ENCODE measurements at regions not wholly inside any gene's neighbourhood (a gene's known extent, or its start where the extent isn't known, plus 50 kb on each side); places are given as distances from the start of the nearest gene placed in this dataset.

DNA sequence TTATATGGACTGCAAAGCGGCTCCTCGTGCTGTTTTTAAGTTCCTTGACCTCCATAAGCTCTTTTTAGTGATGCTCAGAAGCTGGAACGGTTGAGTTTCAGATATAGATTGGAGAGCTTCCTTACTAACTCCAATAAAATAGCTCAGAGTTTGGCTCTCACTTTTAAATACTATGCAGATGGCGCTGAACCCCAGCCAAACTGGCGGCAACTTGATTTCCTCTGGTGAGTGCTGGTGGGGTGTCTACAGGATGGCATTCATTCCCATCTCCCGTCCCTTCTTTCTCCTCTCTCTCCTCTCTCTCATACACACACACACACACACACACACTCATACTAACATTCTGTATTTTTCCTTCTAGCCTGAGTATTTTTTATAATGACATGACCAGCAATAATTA is 346.3 kb downstream of the ETNK1 start:
- H3K9me3 Mint-ChIP-seq: no peaks in the 10 kb centered on the region
- intact Hi-C loops (cut with micrococcal nuclease): no loop called here
- TF ChIP-seq, protein P1, sequence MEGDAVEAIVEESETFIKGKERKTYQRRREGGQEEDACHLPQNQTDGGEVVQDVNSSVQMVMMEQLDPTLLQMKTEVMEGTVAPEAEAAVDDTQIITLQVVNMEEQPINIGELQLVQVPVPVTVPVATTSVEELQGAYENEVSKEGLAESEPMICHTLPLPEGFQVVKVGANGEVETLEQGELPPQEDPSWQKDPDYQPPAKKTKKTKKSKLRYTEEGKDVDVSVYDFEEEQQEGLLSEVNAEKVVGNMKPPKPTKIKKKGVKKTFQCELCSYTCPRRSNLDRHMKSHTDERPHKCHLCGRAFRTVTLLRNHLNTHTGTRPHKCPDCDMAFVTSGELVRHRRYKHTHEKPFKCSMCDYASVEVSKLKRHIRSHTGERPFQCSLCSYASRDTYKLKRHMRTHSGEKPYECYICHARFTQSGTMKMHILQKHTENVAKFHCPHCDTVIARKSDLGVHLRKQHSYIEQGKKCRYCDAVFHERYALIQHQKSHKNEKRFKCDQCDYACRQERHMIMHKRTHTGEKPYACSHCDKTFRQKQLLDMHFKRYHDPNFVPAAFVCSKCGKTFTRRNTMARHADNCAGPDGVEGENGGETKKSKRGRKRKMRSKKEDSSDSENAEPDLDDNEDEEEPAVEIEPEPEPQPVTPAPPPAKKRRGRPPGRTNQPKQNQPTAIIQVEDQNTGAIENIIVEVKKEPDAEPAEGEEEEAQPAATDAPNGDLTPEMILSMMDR (IDR thresholded peaks at IDR 0.05): no peak
- CTCF ChIA-PET: no interaction called here
- no peaks in the 10 kb centered on the region for H3K36me3 Mint-ChIP-seq (ENCODE audit: low read depth)
- no peaks in the 10 kb centered on the region for H3K27me3 Mint-ChIP-seq
- ATAC-seq: no peak
- no peak overlapping the region for H3K27ac Mint-ChIP-seq
- H3K4me1 Mint-ChIP-seq (ENCODE audit: low read depth): no peaks in the 10 kb centered on the region
- DNase-seq: no peak
- H3K4me3 Mint-ChIP-seq: no peak overlapping the region
- POLR2A ChIA-PET: no interaction called here

DNA sequence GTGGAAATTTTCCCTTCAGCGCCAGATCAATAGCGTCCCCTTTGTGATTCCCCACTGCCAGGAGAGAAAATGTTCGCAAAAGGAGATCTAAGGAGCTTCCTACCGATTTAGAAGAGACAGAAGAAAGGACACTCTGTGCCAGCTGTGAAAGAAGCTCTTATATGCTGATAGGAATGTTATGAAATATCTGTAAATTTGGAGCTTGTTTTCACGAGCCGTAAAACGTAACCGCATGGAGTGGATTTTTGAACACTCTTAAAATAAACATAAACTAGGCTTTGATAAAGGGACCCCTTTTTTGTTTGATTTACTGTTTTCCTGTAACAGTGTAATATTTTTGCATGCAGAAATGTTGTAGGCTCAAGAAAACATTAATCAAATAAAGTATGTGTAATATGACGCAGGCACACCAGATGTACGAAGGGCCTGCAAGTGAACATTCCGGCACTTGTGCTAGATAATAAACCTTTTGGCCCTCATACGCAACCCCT is 346.8 kb downstream of the ETNK1 start:
- Mint-ChIP-seq H3K36me3 (ENCODE audit: low read depth) (no peaks in the 10 kb centered on the region), H3K27ac (no peak overlapping the region), H3K4me3 (no peak overlapping the region), H3K27me3 (no peaks in the 10 kb centered on the region), H3K4me1 (ENCODE audit: low read depth) (no peaks in the 10 kb centered on the region), H3K9me3 (no peaks in the 10 kb centered on the region)
- DNase-seq: no peak
- ChIA-PET POLR2A (no interaction called here), CTCF (no interaction called here)
- intact Hi-C loops (cut with micrococcal nuclease): no loop called here
- ATAC-seq: no peak
- TF ChIP-seq, protein P1 (IDR thresholded peaks at IDR 0.05): no peak

DNA sequence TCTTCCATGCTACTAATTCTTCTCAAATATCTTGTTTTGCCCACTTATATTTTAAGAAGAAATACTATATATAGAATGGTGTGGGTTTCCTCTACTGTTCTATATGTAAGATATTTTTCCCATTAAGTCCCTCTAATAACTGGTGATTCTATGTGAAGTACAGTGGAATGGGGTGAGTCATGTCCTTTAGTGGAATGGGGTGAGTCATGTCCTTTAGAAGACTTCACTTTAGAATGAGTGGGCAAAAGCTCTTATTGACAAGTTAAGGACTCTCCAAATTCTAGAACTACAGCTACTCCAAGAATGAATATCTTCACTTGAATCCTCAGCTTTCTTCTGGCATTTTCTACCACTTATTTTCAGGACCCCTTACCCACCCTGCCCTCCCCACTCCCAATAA is 349.9 kb downstream of the ETNK1 start:
- CTCF ChIA-PET: no interaction called here
- no peak overlapping the region for H3K27ac Mint-ChIP-seq
- no peak for DNase-seq

DNA sequence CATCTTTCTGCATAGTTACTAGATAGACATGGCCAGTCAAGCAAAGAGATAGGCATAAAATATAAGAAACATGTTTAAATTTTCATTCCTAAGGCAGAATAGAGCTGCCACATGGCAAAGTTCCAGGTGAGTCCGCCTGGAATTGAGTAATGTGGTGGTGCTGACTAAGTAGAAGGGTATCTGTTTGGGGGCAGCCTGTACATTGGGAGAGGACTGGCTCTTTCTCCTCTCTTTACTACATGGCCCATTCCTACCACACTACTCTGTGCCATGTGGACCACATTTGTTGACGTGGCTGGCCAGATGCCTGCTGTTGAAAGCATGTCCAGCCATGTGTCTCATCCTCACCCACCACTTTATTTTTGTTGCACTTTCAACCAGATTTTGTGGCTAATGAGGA is 354.0 kb downstream of the ETNK1 start:
- DNase-seq: no peak
- intact Hi-C loops (cut with micrococcal nuclease): no loop called here
- H3K4me3 Mint-ChIP-seq: no peak overlapping the region
- no peak overlapping the region for H3K27ac Mint-ChIP-seq
- TF ChIP-seq, protein P1 (IDR thresholded peaks at IDR 0.05): no peak
- no peaks in the 10 kb centered on the region for H3K4me1 Mint-ChIP-seq (ENCODE audit: low read depth)
- no peaks in the 10 kb centered on the region for H3K36me3 Mint-ChIP-seq (ENCODE audit: low read depth)
- POLR2A ChIA-PET: no interaction called here
- no peak for ATAC-seq
- CTCF ChIA-PET: no interaction called here
- no peaks in the 10 kb centered on the region for H3K27me3 Mint-ChIP-seq
- no peaks in the 10 kb centered on the region for H3K9me3 Mint-ChIP-seq

More for the DNA sequence above, 349.9 kb downstream of the ETNK1 start:
- TF ChIP-seq, protein P1 (IDR thresholded peaks at IDR 0.05): no peak
- no peaks in the 10 kb centered on the region for H3K36me3 Mint-ChIP-seq (ENCODE audit: low read depth)
- POLR2A ChIA-PET: no interaction called here
- intact Hi-C loops (cut with micrococcal nuclease): no loop called here
- H3K27me3 Mint-ChIP-seq: no peaks in the 10 kb centered on the region
- no peaks in the 10 kb centered on the region for H3K4me1 Mint-ChIP-seq (ENCODE audit: low read depth)
- H3K4me3 Mint-ChIP-seq: no peak overlapping the region
- H3K9me3 Mint-ChIP-seq: no peaks in the 10 kb centered on the region
- no peak for ATAC-seq

DNA sequence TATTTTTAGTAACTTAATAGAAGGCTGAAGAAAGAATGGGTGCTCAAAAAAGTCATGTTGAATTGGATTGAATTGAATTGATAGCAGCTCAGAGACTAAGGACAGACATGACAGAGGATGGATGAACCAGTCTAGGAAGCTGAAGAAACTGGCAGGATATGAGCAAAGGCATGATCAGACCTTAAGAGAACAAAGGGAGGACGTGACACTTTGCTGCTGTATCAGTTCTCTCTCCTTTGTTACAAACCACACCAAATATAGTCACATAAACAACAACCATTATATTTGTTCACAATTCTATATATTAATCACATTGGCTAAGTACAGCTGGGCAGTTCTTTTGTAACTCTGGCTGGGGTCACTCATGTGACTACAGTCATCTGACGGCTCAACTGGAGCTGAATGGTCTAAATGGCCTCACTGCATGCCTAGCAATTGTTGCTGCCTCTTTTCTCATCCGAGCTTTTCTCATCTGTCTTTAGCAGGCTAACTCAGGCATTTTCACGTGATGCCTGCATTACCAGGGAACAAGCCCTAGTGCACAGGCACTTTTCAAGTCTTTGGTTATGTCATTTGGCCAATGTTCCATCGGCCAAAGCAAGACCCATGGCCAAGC is 355.0 kb downstream of the ETNK1 start:
- no peak overlapping the region for H3K4me3 Mint-ChIP-seq
- intact Hi-C loops (cut with micrococcal nuclease): no loop called here
- no peaks in the 10 kb centered on the region for H3K4me1 Mint-ChIP-seq (ENCODE audit: low read depth)
- ChIA-PET CTCF (no interaction called here), POLR2A (no interaction called here)
- no peaks in the 10 kb centered on the region for H3K9me3 Mint-ChIP-seq
- H3K36me3 Mint-ChIP-seq (ENCODE audit: low read depth): no peaks in the 10 kb centered on the region
- DNase-seq (no peak), ATAC-seq (no peak)
- TF ChIP-seq, protein P1 (IDR thresholded peaks at IDR 0.05): no peak
- H3K27ac Mint-ChIP-seq: no peak overlapping the region
- H3K27me3 Mint-ChIP-seq: no peaks in the 10 kb centered on the region
